Effector memory CD8-positive, alpha-beta T cell (primary cell): ENCODE measurements at regions not wholly inside any gene's neighbourhood (a gene's known extent, or its start where the extent isn't known, plus 50 kb on each side); places are given as distances from the start of the nearest gene placed in this dataset.

Experiments used
- ATAC-seq: fragments of 150-1000 bp; cut with Tn5 transposase; replicated peaks from 2 replicates; pipeline ENCODE4 v1.10.0; 2021; ENCODE audit warnings: mild to moderate bottlenecking, moderate library complexity
- DNase-seq, 3 experiments: peaks; one replicate each; pipeline ENCODE4 v3.0.0; 2021
- H3K27ac Mint-ChIP-seq, 2 donors: one replicate each; pipeline ENCODE4 v1.8.0; 2022; ENCODE audit warnings: mild to moderate bottlenecking in 2 of 2, mixed read lengths in 2 of 2, moderate library complexity in 2 of 2
- H3K27me3 Mint-ChIP-seq, 2 donors: one replicate each; pipeline ENCODE4 v1.8.0; 2022; ENCODE audit warnings: mixed read lengths in 2 of 2
- H3K36me3 Mint-ChIP-seq: one replicate; pipeline ENCODE4 v1.8.0; 2022; ENCODE audit warnings: mild to moderate bottlenecking, moderate library complexity, mixed read lengths; ENCODE audit not compliant: insufficient read depth
- H3K4me1 Mint-ChIP-seq, 2 donors: one replicate each; pipeline ENCODE4 v1.8.0; 2022; ENCODE audit warnings: low read depth in 2 of 2, mixed read lengths in 2 of 2
- H3K4me3 Mint-ChIP-seq, 2 donors: one replicate each; pipeline ENCODE4 v1.8.0; 2022; ENCODE audit warnings: mild to moderate bottlenecking in 2 of 2, mixed read lengths in 2 of 2, moderate library complexity in 2 of 2
- H3K9me3 Mint-ChIP-seq, 2 donors: one replicate each; pipeline ENCODE4 v1.8.0; 2022; ENCODE audit warnings: mixed read lengths in 2 of 2

DNA sequence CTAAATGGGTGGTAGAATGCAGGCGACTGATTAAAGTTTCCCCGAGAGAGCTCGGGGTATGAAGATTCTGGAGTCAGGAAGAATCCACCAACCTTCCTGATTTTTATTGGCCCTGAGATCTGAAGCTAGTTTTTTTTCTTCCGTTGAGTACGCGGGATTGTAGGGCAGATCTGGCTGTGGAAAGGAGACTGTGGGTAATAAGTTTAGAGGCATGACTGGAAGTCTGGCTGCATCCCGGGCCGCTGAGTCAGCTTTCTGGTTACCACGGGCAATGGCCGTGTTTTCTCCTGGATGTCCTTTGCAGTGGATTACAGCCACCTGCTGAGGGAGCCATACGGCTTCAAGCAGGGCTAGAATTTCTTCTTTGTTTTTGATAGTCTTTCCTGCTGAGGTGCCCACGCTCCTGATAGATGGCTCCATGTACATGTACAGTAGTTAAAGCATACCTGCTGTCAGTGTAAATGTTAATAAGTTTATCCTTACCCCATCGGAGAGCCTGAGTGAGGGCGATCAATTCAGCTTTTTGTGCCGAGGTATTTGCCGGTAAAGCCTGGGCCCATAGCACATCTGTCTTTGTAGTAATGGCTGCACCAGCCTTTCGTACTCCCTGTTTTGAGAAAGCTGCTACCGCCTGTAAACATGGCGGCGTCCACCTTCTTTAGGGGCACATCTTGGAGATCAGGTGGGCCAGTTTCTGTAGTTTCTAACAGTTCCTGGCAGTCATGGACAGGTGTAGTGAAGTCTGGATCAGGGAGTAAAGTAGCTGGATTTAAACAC lies 154.0 kb downstream of the TRIM27 start:
- Mint-ChIP-seq H3K9me3 (peaks cover 9 to 23% of the 10 kb centered on the region in 2 donors), H3K27ac (no peak overlapping the region), H3K36me3 (peaks cover 16% of the 10 kb centered on the region), H3K27me3 (peaks cover 97 to 100% of the 10 kb centered on the region in 2 donors), H3K4me1 (peaks cover 5 to 8% of the 10 kb centered on the region in 2 donors), H3K4me3 (no peak overlapping the region)
- DNase-seq = no peak
- ATAC-seq = no peak

DNA sequence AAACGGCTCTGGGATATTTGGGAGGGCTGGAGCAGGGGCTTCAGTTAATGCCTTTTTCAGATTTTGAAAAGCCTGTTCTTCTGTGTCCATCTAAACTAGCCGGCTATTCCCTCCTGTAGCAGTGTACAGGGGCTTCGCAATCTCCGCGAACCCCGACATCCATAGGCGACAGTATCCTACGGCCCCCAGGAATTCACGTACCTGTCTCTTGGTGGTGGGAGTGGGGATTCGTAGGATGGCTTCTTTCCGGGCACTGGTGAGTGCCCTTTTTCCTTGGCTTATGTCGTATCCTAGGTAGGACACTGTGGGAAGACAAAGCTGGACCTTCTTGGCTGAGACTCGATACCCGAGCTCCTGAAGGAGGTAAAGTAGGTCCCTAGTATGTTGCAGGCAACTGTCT lies 153.1 kb downstream of the TRIM27 start:
- ATAC-seq = no peak
- H3K4me1 Mint-ChIP-seq = peaks cover 5 to 6% of the 10 kb centered on the region in 2 donors
- peaks cover 96 to 100% of the 10 kb centered on the region in 2 donors for H3K27me3 Mint-ChIP-seq
- no peak overlapping the region for H3K27ac Mint-ChIP-seq
- H3K36me3 Mint-ChIP-seq = peaks cover 21% of the 10 kb centered on the region
- no peak overlapping the region for H3K4me3 Mint-ChIP-seq
- DNase-seq = no peak
- H3K9me3 Mint-ChIP-seq = peaks cover 9 to 25% of the 10 kb centered on the region in 2 donors

DNA sequence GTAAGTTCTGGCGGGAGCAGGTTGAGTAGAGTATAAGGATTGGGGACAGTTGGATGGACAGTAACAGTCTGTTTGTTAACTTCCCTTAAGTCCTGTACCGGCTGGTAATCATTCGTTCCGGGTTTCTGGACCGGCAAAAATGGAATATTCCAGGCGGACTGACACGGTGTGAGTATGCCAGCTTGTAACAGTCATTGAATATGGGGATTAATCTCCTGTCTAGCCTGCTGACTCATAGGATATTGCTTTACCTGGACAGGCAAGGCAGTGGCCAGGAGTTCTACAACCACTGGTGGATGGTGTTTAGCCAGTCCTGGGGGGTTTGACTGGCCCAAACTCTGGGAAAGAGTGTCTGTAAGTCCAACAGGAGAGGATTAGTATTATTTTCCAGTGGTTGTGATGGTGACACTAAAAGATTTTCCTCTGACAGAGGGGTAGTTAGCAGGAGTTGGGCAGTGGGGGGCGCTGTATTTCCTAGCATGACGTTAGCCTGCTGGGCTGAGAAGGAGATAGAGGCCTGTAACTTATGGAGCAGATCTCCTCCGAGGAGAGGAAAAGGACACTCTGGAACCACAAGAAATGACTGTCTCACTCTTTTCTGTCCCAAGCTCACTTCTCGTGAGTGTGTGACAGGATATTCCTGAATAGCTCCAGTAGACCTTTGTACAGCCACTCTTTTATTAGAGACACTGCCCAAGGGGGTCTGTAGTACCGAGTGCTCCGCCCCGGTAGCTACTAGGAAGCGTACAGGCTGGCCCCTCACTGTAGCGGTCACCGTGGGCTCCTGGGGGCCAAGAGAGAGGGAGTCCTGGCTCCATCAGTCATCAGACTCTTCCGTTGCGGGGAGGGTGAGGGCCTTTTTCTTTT lies 152.2 kb downstream of the TRIM27 start:
- Mint-ChIP-seq H3K4me1 (peaks cover 5 to 6% of the 10 kb centered on the region in 2 donors), H3K27me3 (peaks cover 96 to 100% of the 10 kb centered on the region in 2 donors), H3K36me3 (peaks cover 27% of the 10 kb centered on the region), H3K4me3 (no peak overlapping the region), H3K9me3 (peaks cover 9 to 25% of the 10 kb centered on the region in 2 donors), H3K27ac (no peak overlapping the region)
- ATAC-seq (no peak), DNase-seq (no peak)

DNA sequence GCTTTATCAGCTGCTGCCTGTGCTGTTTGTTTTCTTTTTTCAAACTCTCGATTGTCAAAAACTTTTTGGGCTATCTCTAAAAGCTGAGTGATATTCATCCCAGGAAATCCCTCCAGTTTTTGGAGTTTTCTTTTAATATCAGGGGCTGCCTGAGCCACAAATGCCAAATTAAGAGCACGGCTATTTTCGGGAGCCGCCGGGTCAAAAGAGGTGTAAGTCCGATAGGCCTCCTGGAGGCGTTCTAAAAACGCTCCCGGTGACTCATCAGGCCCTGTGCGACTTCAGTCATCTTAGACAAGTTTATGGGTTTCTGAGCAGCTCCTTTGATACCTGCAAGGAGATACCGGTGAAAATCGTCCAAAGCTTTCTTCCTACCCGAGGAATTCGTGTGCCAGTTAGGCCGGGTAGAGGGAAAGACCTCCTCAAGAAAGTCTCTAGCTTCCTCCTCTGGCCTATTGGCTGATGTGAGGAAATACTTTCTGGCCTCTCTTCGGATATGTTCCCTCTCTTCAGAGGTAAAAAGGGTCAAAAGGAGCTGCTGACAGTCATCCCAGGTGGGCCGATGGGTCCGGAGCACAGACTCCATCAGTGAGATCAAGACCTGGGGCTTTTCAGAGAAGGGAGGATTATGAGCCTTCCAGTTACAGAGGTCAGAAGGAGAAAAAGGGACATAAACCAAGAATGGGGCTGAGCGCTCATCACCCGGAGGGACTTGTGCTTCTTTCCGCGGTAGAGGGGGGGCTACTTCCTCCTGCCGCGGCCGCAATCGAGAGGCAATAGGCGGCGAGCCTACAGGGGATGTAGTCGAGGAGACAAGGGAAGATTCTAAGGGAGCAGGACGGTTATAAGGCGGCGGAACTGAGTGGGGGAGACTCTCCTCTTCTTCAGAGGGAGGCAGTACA lies 151.1 kb downstream of the TRIM27 start:
- Mint-ChIP-seq H3K4me1 (peaks cover 5 to 6% of the 10 kb centered on the region in 2 donors), H3K27ac (peak overlapping the region in 1 of 2 donors; percentile 71), H3K9me3 (peaks cover 9 to 25% of the 10 kb centered on the region in 2 donors), H3K27me3 (peaks cover 96 to 100% of the 10 kb centered on the region in 2 donors), H3K36me3 (peaks cover 27% of the 10 kb centered on the region), H3K4me3 (peak overlapping the region; percentile 6 to 30)
- ATAC-seq (no peak), DNase-seq (no peak)

DNA sequence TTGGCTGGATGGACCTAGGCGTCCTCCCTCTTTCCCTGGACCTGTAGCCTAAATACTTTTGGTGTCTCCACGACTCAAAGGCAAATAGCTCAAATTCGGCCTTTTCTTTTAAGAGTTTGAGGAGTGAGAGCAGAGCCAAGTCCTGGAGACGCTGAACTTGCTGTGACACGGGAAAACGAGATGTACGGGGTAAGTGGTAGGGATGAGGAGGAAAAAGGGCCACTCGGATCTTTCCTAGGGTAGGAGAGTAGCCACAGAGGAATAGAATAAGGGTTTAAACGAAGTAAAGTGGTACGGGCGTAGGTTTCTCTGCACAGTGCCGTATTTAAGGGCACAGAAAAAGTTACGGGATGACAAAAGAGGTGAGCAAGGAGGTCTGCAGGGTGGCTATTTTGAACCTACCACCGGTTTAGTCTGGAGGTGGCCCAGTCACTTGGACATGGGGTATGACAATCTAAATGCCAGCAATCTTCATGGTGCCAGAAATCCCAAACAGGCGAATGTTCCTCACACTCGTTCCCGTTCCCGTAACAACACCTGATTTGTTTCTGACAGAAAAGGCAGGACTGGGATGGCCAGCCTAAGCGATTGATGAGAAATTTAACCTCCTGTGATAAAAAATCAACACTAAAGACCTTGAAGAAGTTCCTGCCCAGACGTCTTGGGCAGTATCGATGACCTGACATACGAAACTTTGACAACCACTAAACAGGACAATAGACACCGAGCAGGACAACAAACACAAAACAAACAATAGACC lies 149.3 kb downstream of the TRIM27 start:
- Mint-ChIP-seq H3K36me3 (peaks cover 27% of the 10 kb centered on the region), H3K4me1 (peaks cover 5 to 6% of the 10 kb centered on the region in 2 donors), H3K27ac (peak overlapping the region in 1 of 2 donors; percentile 77), H3K9me3 (peaks cover 11 to 25% of the 10 kb centered on the region in 2 donors), H3K27me3 (peaks cover 96 to 100% of the 10 kb centered on the region in 2 donors), H3K4me3 (no peak overlapping the region)
- DNase-seq = no peak
- no peak for ATAC-seq

DNA sequence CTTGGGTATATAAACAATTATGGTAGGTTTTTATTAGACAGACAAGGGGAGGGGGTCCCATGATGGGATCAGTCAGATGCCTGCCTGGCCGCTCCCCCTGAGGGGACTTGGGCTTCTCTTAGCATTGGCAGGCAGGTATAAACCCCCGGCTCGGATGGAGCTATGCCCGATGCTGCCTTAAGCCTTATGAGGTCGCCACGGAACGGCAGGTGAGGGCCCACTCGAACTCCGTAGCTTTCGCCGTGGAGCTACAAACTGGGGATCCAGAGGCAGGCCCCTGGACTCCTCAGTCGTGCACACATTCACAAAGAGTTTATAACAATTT lies 148.8 kb downstream of the TRIM27 start:
- DNase-seq = no peak
- peaks cover 27% of the 10 kb centered on the region for H3K36me3 Mint-ChIP-seq
- H3K4me3 Mint-ChIP-seq = peak overlapping the region in 1 of 2 donors; percentile 24
- peaks cover 11 to 25% of the 10 kb centered on the region in 2 donors for H3K9me3 Mint-ChIP-seq
- peaks cover 96 to 100% of the 10 kb centered on the region in 2 donors for H3K27me3 Mint-ChIP-seq
- peaks cover 5 to 6% of the 10 kb centered on the region in 2 donors for H3K4me1 Mint-ChIP-seq
- H3K27ac Mint-ChIP-seq = peak overlapping the region; percentile 67 to 84
- ATAC-seq = no peak

DNA sequence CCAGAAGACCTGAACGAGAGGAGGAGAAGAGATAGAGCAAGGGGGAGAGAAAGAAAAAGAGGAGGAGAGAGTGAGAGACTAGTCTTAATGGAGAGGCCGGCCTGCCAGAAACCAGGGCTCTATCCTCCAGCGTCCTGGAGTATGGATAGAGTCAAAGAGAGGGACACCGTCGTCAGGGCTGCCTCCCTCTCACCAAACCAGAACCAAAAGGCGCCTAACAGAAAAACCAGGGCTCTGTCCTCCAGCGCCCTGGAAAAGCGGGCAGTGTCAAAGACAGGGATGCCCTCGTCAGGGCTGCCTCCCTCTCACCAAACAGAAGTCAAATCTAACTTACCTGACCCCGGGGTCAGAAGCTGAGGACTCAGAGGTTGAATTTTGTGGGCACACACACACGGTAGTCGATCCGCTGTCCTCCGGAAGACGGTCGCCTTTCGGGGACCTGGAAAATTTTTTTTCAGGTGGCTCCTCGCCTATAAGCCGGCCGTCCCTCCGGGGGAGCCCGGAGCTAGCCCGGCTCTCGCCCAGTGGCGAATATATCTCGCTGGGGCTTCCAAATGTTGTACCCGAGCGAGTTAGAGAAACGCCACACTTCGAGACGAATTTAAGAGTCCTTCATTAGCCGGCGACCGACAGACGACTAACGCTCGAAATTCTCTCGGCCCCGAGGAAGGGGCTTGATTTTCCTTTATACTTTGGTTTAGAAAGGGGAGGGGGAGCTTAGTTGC lies 148.2 kb downstream of the TRIM27 start:
- ATAC-seq = no peak
- Mint-ChIP-seq H3K27ac (peak overlapping the region; percentile 67 to 84), H3K4me3 (peak overlapping the region in 1 of 2 donors; percentile 24), H3K4me1 (peaks cover 5 to 6% of the 10 kb centered on the region in 2 donors), H3K27me3 (peaks cover 98 to 100% of the 10 kb centered on the region in 2 donors), H3K9me3 (peaks cover 11 to 25% of the 10 kb centered on the region in 2 donors), H3K36me3 (peaks cover 27% of the 10 kb centered on the region)
- no peak for DNase-seq

DNA sequence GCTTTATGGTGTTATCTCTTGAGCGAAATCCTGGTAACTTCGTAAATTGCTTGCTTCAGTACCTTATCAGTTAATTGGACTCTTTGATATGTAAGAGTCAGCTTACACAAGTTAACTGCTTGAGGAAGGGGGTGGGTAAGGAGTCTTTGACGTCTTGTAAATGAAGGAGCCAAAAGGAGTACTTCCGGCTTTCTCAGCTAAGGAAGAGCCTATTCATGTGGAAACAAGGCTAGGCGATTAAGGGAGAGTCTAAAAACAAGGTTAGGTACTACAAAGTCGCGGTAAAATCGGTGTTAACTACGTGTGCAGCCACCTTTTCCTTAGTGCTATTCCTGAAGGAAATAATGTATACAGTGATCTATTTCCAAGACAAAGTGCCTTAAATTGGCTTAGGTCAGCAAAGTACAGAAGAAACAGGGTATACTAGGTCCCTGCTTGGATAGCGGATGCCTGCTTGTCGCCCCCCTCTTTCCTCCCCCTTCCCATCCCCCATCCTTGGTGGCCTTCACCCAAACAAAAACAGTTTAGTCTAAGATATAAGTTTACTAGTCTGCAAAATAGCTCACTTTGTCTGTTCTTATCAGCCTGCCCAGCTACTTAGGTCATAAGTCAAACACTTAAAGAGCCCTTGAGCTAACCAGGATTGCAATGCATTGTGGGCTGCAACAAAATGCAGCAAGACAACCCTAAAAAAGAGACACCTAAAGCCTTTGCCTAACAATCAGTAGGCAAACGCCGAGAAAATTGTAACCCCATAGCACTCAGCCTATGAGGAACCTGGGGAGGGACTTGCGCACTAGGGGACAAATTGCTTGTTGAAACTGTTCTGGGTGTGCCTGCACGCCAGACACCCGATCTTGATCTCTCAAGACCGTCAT lies 147.3 kb downstream of the TRIM27 start:
- ATAC-seq (no peak), DNase-seq (no peak)
- H3K27ac Mint-ChIP-seq = no peak overlapping the region
- no peak overlapping the region for H3K4me3 Mint-ChIP-seq
- peaks cover 7% of the 10 kb centered on the region in 2 donors for H3K4me1 Mint-ChIP-seq
- peaks cover 27% of the 10 kb centered on the region for H3K36me3 Mint-ChIP-seq
- H3K9me3 Mint-ChIP-seq = peaks cover 12 to 25% of the 10 kb centered on the region in 2 donors
- peaks cover 99 to 100% of the 10 kb centered on the region in 2 donors for H3K27me3 Mint-ChIP-seq

DNA sequence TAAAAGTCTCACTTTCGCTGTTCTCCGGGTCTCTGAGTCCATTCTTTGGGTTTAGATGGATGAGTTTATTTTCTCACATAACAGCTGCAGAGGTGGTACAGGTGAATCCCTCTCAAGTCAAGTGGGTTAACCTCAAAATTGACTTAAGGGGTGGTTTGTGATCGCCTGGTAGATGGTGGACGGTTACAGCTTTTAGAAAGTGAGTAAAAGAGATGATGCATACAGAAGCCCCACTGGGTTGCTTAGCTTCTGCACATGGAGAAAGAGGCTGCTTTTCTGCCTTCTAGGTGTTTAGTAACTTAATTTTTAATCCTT lies 146.7 kb downstream of the TRIM27 start:
- peaks cover 32% of the 10 kb centered on the region for H3K36me3 Mint-ChIP-seq
- H3K4me3 Mint-ChIP-seq = no peak overlapping the region
- H3K9me3 Mint-ChIP-seq = peaks cover 12 to 25% of the 10 kb centered on the region in 2 donors
- ATAC-seq (no peak), DNase-seq (no peak)
- peaks cover 99 to 100% of the 10 kb centered on the region in 2 donors for H3K27me3 Mint-ChIP-seq
- H3K4me1 Mint-ChIP-seq = peaks cover 10 to 13% of the 10 kb centered on the region in 2 donors
- H3K27ac Mint-ChIP-seq = no peak overlapping the region

DNA sequence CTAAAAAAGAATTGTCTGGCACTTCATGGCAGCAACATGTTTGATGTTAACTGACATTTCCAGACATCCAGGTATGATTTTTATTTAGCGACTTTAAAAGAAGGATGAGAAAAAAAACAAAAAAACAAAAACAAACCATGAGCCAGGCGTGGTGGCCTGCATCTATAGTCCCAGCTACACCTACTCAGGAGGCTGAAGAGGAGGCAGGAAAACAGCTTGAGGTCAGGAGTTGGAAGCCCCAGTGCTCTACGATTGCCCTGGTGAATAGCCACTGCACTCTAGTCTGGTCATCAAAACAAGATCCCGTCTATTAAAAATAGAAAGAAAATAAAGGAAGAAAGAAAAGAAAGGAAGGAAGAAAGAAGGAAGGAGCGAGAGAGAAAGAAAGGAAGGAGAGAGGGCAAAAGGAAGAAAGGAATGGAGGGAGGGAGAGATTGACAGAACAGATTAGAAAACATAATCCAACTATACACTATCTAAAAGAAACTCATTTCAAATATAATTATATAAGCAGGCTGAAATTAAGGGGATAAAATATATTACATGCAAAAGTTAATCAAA lies 141.6 kb downstream of the TRIM27 start:
- Mint-ChIP-seq H3K4me3 (peak overlapping the region; percentile 60 to 68), H3K27ac (no peak overlapping the region), H3K36me3 (peaks cover 16% of the 10 kb centered on the region), H3K4me1 (peaks cover 6 to 8% of the 10 kb centered on the region in 2 donors), H3K27me3 (peaks cover 93 to 98% of the 10 kb centered on the region in 2 donors), H3K9me3 (peaks cover 3 to 16% of the 10 kb centered on the region in 2 donors)
- no peak for DNase-seq
- no peak for ATAC-seq
